ENCODE measurements at regions not wholly inside any gene's neighbourhood (a gene's known extent, or its start where the extent isn't known, plus 50 kb on each side); places are given as distances from the start of the nearest gene placed in this dataset.

- Histone ChIP-seq H3K27ac (no peak overlapping the region), H3K27me3 (replicated peaks) (no peaks in the 10 kb centered on the region), H3K36me3 (replicated peaks) (no peaks in the 10 kb centered on the region), H3K4me3 (ENCODE audit: low read depth, low read length) (no peak overlapping the region)
- TF ChIP-seq CTCF (IDR thresholded peaks at IDR 0.05; ENCODE audit: low read depth, low read length, missing control alignments) = no peak
- no peak for DNase-seq
- in situ Hi-C loops (cut with HindIII; ENCODE audit: low pct_ligation_motif_present, low sequenced_read_pairs) = no loop called here
Observed at GRCh38 chr10:121413951-121414350, 184.3 kb downstream of the FGFR2 start.

GRCh38 chr10:121414366-121415062, 183.7 kb downstream of the FGFR2 start:
- DNase-seq = no peak
- TF ChIP-seq CTCF (IDR thresholded peaks at IDR 0.05; ENCODE audit: low read depth, low read length, missing control alignments) = no peak

GRCh38 chr10:121415063-121415399, 183.2 kb downstream of the FGFR2 start:
- no peak overlapping the region for H3K27ac ChIP-seq
- H3K27me3 ChIP-seq (replicated peaks) = no peaks in the 10 kb centered on the region
- in situ Hi-C loops (cut with HindIII; ENCODE audit: low pct_ligation_motif_present, low sequenced_read_pairs) = no loop called here
- no peak overlapping the region for H3K4me3 ChIP-seq (ENCODE audit: low read depth, low read length)
- DNase-seq = no peak
- no peaks in the 10 kb centered on the region for H3K36me3 ChIP-seq (replicated peaks)
- no peak for TF ChIP-seq CTCF (IDR thresholded peaks at IDR 0.05; ENCODE audit: low read depth, low read length, missing control alignments)

More at GRCh38 chr10:121414366-121415062, 183.7 kb downstream of the FGFR2 start:
- H3K27ac ChIP-seq = no peak overlapping the region
- H3K36me3 ChIP-seq (replicated peaks) = no peaks in the 10 kb centered on the region
- in situ Hi-C loops (cut with HindIII; ENCODE audit: low pct_ligation_motif_present, low sequenced_read_pairs) = no loop called here
- no peaks in the 10 kb centered on the region for H3K27me3 ChIP-seq (replicated peaks)
- H3K4me3 ChIP-seq (ENCODE audit: low read depth, low read length) = no peak overlapping the region

- no peaks in the 10 kb centered on the region for H3K36me3 ChIP-seq (replicated peaks)
- TF ChIP-seq CTCF (IDR thresholded peaks at IDR 0.05; ENCODE audit: low read depth, low read length, missing control alignments) = no peak
- no peak overlapping the region for H3K4me3 ChIP-seq (ENCODE audit: low read depth, low read length)
- H3K27me3 ChIP-seq (replicated peaks) = no peaks in the 10 kb centered on the region
- H3K27ac ChIP-seq = no peak overlapping the region
- in situ Hi-C loops (cut with HindIII; ENCODE audit: low pct_ligation_motif_present, low sequenced_read_pairs) = no loop called here
- no peak for DNase-seq
Observed at GRCh38 chr10:121416071-121416470, 182.2 kb downstream of the FGFR2 start.

- H3K4me3 ChIP-seq (ENCODE audit: low read depth, low read length) = no peak overlapping the region
- no peaks in the 10 kb centered on the region for H3K27me3 ChIP-seq (replicated peaks)
- no peak overlapping the region for H3K27ac ChIP-seq
- no peak for DNase-seq
- H3K36me3 ChIP-seq (replicated peaks) = no peaks in the 10 kb centered on the region
- TF ChIP-seq CTCF (IDR thresholded peaks at IDR 0.05; ENCODE audit: low read depth, low read length, missing control alignments) = no peak
- in situ Hi-C loops (cut with HindIII; ENCODE audit: low pct_ligation_motif_present, low sequenced_read_pairs) = no loop called here
Observed at GRCh38 chr10:121417298-121417697, 180.9 kb downstream of the FGFR2 start.
